ENCODE measurements at regions not wholly inside any gene's neighbourhood (a gene's known extent, or its start where the extent isn't known, plus 50 kb on each side); places are given as distances from the start of the nearest gene placed in this dataset.
"Not testable (repeated sequence)": the region's sequence is repeated elsewhere in the genome, so short reads cannot be mapped to it uniquely, and the experiment has no call there.

- no peak for DNase-seq
Measured at GRCh38 chr9:20237686-20238085, 384.6 kb downstream of the MLLT3 start.

DNA sequence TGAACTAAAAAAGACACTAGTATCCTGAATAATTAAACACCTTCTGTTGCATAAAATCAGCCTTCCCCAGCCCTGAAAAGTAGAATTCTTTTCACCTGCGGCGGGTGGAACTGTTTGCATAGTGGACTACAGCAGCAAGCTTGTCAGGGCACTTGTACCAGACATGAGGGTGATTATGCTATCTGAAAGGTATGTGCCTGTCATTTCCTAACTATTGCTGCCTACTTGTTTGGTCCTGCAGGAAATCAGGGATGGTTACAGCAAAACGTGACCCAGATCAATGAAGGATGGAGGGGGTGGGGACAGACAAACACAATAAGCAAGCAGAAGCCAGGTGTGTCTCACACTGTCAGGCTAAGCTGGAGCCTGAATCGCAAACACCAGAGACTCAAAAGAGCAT lies 385.6 kb downstream of the MLLT3 start:
- no peak for DNase-seq

- DNase-seq: not testable (repeated sequence)
Measured at GRCh38 chr9:20235206-20235605, 387.1 kb downstream of the MLLT3 start.

- DNase-seq: no peak
Measured at GRCh38 chr9:20228096-20228495, 394.2 kb downstream of the MLLT3 start.

- DNase-seq: no peak
Measured at GRCh38 chr9:20227166-20227874, 395.0 kb downstream of the MLLT3 start.

GRCh38 chr9:20226345-20226744 lies 396.0 kb downstream of the MLLT3 start:
- no peak for DNase-seq

GRCh38 chr9:20225826-20226225 lies 396.5 kb downstream of the MLLT3 start:
- DNase-seq: no peak

DNA sequence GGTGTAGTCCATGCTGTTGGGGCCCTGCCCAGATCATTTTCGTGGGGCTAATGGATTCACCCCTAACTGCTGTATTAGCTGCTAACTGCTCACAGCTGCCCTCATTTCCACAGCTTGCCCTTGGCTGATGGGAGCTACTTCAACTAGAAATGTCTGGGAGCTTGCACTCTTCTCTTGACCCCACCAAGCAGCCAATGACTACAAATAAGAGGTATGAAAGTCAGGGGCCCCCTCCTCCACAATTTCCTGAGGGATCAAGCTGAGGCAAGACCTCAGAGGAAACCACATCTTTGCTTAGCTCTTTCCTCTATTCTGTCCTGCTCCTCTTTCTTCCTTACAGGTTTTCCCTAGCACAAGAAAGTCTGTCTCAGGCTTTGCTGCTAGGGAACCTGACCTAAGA lies 397.5 kb downstream of the MLLT3 start:
- no peak for DNase-seq

DNA sequence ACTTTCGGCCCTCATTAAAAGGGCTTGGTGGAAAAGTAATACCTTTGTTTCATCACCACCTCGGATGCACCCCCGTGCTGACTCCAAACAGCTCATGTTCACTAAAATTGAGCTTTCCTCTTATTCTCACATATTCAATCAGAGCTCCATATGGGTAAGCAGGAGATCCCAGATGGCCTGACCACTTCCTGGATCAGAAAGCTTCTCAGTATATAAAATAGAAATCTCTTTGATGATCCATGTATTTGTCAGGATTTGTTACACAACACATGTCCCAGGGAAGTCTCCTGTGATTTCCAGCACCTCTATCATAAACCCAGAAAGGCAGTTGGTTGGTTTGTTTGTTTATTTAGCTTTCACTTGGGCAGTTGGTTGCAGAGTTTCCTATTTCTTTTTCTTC lies 402.0 kb downstream of the MLLT3 start:
- DNase-seq: no peak

DNA sequence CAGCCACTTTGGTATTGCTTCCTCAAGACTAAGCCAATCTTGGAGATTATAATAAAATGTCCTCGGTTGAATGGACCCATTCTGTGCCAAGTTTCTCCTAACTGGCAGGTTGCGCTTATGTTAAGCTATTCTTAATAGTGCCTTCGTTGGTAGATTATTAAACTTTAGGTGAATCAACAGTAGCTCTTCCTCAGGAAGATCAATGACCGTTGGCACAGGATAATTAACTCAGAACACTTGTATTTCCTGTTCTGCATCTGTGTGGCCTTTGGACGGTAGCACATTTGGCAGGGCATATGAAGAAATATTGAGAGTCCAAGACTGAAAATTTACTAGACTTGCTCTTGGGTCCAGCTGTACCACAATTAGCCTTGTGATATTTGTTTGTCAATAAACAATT lies 402.9 kb downstream of the MLLT3 start:
- no peak for DNase-seq

GRCh38 chr9:20217596-20217995 lies 404.7 kb downstream of the MLLT3 start:
- no peak for DNase-seq

DNA sequence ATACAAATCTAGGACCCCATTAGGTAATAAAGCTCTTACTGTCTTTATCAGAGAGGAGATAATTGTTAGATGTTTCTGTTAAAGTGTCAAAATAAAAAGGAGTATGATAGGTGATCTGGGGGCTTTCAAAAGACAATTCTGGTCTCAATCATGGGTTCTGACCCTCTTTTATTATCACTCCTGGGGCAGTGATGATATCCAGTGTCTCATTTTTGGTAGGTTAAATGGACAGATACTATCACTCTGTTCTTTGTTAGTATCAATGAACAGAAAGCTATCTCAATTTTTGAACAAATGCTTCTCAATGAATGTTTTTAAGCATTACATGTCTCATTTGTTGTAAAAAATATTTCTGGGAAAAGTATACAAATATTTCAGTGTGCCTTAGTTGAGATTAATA lies 405.9 kb downstream of the MLLT3 start:
- DNase-seq: no peak

DNA sequence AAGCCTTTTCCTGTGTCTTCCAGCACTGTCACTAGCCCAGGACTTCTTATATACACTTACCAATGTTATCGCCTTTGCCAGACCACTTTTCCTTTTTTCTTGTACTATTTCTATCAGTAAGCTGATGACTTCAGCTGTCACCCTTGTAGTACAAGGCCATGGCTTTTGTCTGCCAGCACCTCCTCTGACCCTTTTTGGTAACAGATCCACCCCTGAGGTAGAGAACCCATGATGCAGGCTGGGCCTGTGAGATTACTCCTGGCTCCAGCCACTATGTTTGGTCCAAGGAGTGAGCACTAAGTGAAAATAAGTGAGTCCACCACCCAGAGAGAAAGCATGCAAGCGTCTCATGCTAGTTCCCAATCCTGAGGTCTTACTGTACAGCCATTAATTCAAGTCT lies 406.7 kb downstream of the MLLT3 start:
- DNase-seq: no peak

- no peak for DNase-seq
Measured at GRCh38 chr9:20212806-20213205, 409.5 kb downstream of the MLLT3 start.

DNA sequence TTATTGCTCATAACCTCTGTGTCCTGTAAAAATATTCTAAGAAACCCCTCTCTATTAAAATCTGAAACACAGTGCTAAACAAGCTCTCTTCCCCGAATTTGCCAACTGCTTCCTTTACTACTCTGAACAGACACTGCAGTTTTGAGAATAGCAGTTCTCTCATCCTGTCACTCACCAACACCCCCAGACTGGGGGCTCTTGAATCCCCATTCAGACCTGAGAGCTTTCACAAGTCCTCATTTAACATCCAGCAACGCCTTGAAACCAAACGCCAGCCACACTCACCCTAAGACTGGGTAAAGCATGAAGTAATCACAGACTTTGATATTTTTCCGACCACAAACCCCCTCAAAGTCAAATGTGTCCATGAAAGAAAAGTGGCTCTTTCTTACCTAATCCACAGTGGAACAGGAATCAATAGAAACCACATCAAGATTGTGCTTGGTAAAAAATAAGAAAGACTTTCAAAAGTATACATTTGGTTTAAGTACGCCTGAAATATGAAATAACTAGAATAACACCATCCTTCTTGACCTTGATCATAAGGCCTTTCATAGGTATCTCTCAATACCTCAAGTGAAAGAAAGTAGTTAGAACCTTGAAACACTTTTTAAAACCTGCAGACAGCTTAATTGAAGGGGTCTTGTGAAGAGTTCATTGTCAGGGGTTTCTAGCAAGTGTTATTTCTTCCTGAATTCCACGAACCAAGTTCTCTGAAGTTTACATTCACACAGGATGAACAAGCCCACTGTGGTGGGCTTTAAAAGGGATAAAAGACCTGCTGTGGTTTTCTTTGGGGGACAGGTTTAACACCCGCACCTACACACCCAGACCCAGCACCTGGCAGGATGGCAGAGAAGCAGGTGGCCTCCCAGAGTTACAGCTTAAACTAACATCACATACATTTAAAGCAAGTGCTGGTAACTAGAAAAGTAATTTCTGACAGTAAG lies 412.6 kb downstream of the MLLT3 start:
- peak in 2 of 4 experiments; percentile 18 to 22 for DNase-seq

GRCh38 chr9:20208961-20209371 lies 413.3 kb downstream of the MLLT3 start:
- DNase-seq: no peak

- DNase-seq: no peak
Measured at GRCh38 chr9:20208226-20208625, 414.1 kb downstream of the MLLT3 start.

DNA sequence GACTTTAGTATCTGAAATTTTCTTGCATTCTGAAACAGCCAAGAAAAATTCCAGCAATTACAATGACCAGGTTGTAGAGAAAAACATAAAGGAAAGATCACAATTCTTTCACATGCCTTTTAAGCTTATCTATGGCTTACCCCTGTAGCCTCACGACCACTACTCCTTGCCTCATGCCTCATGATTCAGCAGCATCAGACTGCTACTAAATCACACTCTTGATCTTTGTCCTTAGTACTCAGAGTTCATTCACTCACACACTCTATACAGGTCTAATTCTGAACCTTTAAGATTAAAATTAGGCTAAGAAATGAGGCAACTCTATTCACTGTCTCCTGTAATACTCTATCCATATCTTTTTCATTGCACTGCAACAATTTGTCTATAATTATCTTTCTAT lies 415.1 kb downstream of the MLLT3 start:
- DNase-seq: no peak

- DNase-seq: no peak
Measured at GRCh38 chr9:20205821-20206220, 416.5 kb downstream of the MLLT3 start.

- no peak for DNase-seq
Measured at GRCh38 chr9:20200991-20201431, 412.2 kb upstream of the SLC24A2 start.

- DNase-seq: no peak
Measured at GRCh38 chr9:20200581-20200980, 411.7 kb upstream of the SLC24A2 start.

DNA sequence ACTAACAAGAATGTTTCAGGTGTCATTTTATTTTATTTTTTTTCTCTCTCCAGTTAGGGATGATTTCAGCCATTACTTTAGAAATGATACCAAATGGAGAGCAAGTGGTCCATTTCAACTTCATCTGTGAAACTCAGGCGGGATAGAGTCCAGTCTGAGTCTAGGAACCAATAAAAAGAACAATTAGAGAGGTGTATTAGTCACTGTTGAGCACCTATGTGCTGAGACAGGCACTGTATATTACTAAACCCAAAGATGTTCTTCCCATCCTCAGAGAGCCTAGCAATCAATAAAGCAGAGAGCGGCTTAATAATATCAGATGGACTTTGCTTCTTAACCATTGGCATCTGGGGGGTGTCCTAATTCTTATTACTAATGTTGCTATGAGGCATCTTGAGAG lies 410.3 kb upstream of the SLC24A2 start:
- no peak for DNase-seq

- DNase-seq: no peak
Measured at GRCh38 chr9:20197976-20198685, 409.3 kb upstream of the SLC24A2 start.

Data from activated CD4-positive, CD25-positive, alpha-beta regulatory T cell (primary cell).